ENCODE measurements at regions not wholly inside any gene's neighbourhood (a gene's known extent, or its start where the extent isn't known, plus 50 kb on each side); places are given as distances from the start of the nearest gene placed in this dataset.

- Histone ChIP-seq H4K20me1 (ENCODE audit: insufficient read depth, low read length) (no peaks in the 10 kb centered on the region), H3K9me3 (replicated peaks in 1 of 2; ENCODE audit: control insufficient read depth in 1 of 2, insufficient read depth in 1 of 2, low read length in 2 of 2) (no peaks in the 10 kb centered on the region), H3K4me2 (replicated peaks; ENCODE audit: extremely low read depth, low read length, poor library complexity, severe bottlenecking) (no peak overlapping the region), H2AFZ (ENCODE audit: insufficient read depth, low read depth, low read length, poor library complexity, severe bottlenecking) (no peak overlapping the region), H3K4me1 (ENCODE audit: control insufficient read depth in 1 of 2, insufficient read depth in 2 of 2, low read length in 2 of 2) (no peaks in the 10 kb centered on the region), H3K27ac (ENCODE audit: low read depth in 1 of 2, low read length in 2 of 2) (no peak overlapping the region), H3K79me2 (ENCODE audit: insufficient read depth, low read length) (no peaks in the 10 kb centered on the region), H3K9ac (ENCODE audit: insufficient read depth, low read length, poor library complexity, severe bottlenecking) (no peak overlapping the region), H3K36me3 (replicated peaks in 1 of 2; ENCODE audit: control insufficient read depth in 1 of 2, insufficient read depth in 2 of 2, low read length in 2 of 2) (no peaks in the 10 kb centered on the region), H3K4me3 (replicated peaks in 1 of 3; ENCODE audit: low read depth in 2 of 3, low read length in 3 of 3) (no peak overlapping the region), H3K27me3 (ENCODE audit: control insufficient read depth in 2 of 2, insufficient read depth in 2 of 2, low read length in 2 of 2) (no peaks in the 10 kb centered on the region)
- 9% methylated on average over 5 of the region's 6 CpGs for whole genome bisulfite sequencing (ENCODE audit: insufficient coverage)
- DNase-seq = peak; percentile 44 to 72 (median 64)
- Mint-ChIP-seq H3K4me3 (no peak overlapping the region), H3K36me3 (no peaks in the 10 kb centered on the region), H3K4me1 (no peaks in the 10 kb centered on the region), H3K9me3 (no peaks in the 10 kb centered on the region), H3K27ac (no peak overlapping the region), H3K27me3 (ENCODE audit: low read depth in 3 of 3) (peaks cover 0 to 2% (median 2%) of the 10 kb centered on the region in 3 donors)
- TF ChIP-seq CTCF (IDR thresholded peaks at IDR 0.05) = peak; percentile 92
- intact Hi-C loops (cut with micrococcal nuclease) = loop anchor here (5.0 to 10.0 kb wide), 2 partner anchors 671 to 1763 kb away; no protein-coding TSS in a partner anchor
These were observed 115.8 kb downstream of the KBTBD8 start for GRCh38 chr3:67113802-67114407.

- Histone ChIP-seq H3K27ac (ENCODE audit: low read depth in 1 of 2, low read length in 2 of 2) (no peak overlapping the region), H3K79me2 (ENCODE audit: insufficient read depth, low read length) (no peaks in the 10 kb centered on the region), H3K4me3 (replicated peaks in 1 of 3; ENCODE audit: low read depth in 2 of 3, low read length in 3 of 3) (no peak overlapping the region), H3K9ac (ENCODE audit: insufficient read depth, low read length, poor library complexity, severe bottlenecking) (no peak overlapping the region), H3K27me3 (ENCODE audit: control insufficient read depth in 2 of 2, insufficient read depth in 2 of 2, low read length in 2 of 2) (no peaks in the 10 kb centered on the region), H2AFZ (ENCODE audit: insufficient read depth, low read depth, low read length, poor library complexity, severe bottlenecking) (no peak overlapping the region), H3K4me2 (replicated peaks; ENCODE audit: extremely low read depth, low read length, poor library complexity, severe bottlenecking) (no peak overlapping the region), H3K4me1 (ENCODE audit: control insufficient read depth in 1 of 2, insufficient read depth in 2 of 2, low read length in 2 of 2) (no peaks in the 10 kb centered on the region), H3K36me3 (replicated peaks in 1 of 2; ENCODE audit: control insufficient read depth in 1 of 2, insufficient read depth in 2 of 2, low read length in 2 of 2) (no peaks in the 10 kb centered on the region), H3K9me3 (replicated peaks in 1 of 2; ENCODE audit: control insufficient read depth in 1 of 2, insufficient read depth in 1 of 2, low read length in 2 of 2) (no peaks in the 10 kb centered on the region), H4K20me1 (ENCODE audit: insufficient read depth, low read length) (no peaks in the 10 kb centered on the region)
- Mint-ChIP-seq H3K9me3 (no peaks in the 10 kb centered on the region), H3K36me3 (no peaks in the 10 kb centered on the region), H3K4me3 (no peak overlapping the region), H3K4me1 (no peaks in the 10 kb centered on the region), H3K27me3 (ENCODE audit: low read depth in 3 of 3) (peaks cover 0 to 3% (median 2%) of the 10 kb centered on the region in 3 donors), H3K27ac (no peak overlapping the region)
- TF ChIP-seq CTCF (IDR thresholded peaks at IDR 0.05) = no peak
- WGBS (ENCODE audit: insufficient coverage) = no CpG with 5 or more reads among the region's 1 CpG
- intact Hi-C loops (cut with micrococcal nuclease) = loop anchor here (5.0 to 10.0 kb wide), 2 partner anchors 667 to 1759 kb away; no protein-coding TSS in a partner anchor
- no peak for DNase-seq
These were observed 120.0 kb downstream of the KBTBD8 start for GRCh38 chr3:67118122-67118521.

Measured in CD14-positive monocyte (primary cell).